GM19238 (cell line): ENCODE measurements at regions not wholly inside any gene's neighbourhood (a gene's known extent, or its start where the extent isn't known, plus 50 kb on each side); places are given as distances from the start of the nearest gene placed in this dataset.
A peak's percentile ranks its signal among the peaks of the same experiment; 100 is the strongest.
"Not testable (repeated sequence)": the region's sequence is repeated elsewhere in the genome, so short reads cannot be mapped to it uniquely, and the experiment has no call there.

Experiments used
- DNase-seq: peaks from one replicate; pipeline ENCODE4 v3.0.0; 2011; ENCODE audit warnings: low spot score; ENCODE audit not compliant: insufficient read length

- no peak for DNase-seq
Observed at GRCh38 chr9:89695441-89695891, 90.7 kb downstream of the GADD45G start.

DNA sequence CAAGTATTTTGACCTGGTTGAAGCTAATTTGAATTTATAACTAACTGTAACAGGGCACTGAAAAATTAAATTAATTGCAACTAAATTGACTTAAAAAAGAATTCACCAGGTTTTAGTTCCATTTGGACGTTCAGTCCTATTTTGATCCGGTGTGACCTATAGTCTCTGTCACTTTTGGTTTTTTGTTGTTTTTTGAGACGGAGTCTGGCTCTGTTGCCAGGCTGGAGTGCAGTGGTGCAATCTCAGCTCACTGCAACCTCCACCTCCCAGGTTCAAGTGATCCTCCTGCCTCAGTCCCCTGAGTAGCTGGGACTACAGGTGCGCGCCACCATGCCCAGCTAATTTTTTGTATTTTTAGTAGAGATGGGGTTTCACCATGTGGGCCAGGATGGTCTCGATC lies 91.2 kb downstream of the GADD45G start:
- not testable (repeated sequence) for DNase-seq

DNA sequence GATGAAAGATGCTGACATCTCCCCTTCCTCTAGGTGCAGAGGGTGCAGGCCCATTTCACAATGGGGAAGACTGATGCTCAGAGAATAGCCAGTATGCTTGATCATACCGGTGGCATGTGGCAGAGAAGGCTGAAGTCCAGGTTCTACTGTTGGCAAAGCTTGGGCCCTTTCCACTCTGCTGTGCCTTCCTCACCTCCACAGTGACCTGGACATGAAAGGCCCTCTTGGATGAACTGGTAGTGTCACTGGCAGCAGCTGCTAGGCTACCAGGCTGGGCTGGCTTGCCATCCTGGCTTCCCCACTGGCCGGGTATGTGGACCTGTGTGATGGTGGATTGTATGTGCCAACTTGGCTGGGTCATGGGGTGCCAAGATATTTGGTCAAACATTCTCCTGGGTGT lies 92.0 kb downstream of the GADD45G start:
- no peak for DNase-seq

GRCh38 chr9:89697553-89697952 lies 92.7 kb downstream of the GADD45G start:
- DNase-seq: no peak

- no peak for DNase-seq
Observed at GRCh38 chr9:89698411-89699005, 93.7 kb downstream of the GADD45G start.

- no peak for DNase-seq
Observed at GRCh38 chr9:89699646-89700045, 94.8 kb downstream of the GADD45G start.

DNA sequence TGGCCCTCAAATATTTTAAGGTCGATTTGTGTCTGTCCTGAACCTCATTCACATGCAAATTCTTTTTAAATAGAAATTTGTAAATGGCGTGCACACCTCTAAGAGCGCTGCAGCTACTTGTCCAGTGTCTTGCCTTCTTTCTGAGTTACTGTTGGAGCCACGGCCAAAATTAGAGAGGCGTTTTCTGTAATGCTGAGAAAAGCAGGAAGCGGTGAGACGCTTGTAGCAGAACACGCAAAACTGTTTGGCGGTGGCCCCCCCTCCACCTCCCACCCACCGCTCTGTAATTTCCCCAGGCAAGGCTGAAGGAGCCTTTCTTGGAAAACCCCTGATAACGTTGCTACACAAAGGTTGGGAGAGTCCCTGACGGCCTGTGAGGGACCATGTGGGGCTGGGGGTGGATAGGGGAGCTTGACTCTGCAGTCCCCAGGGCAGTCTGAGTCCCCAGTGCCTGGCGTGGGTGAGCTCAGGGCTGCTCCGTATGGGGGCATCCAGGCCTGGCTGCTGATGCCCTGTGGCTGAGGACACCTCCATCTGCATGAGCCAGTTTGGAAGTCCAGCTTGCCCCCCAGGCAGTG lies 96.5 kb downstream of the GADD45G start:
- DNase-seq: peak; percentile 48

DNA sequence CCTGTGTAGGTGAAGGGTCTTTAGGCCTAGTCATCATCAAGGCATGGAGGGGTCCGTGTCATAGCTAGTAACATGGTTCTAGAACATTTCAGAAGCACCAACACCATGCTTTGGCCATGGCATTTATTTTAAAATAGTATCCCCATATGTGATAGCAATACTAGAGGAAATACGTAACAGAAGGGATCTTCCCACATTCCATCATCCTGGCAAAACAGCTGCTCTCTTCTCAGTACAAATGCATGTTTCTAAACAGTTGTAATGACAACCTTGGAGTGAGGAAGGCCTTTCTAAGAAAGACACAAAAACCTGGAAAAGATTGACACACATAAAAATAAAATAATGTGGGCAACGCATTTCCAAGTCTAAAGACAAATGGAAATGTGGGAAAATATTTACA lies 97.6 kb downstream of the GADD45G start:
- DNase-seq: no peak

- DNase-seq: no peak
Observed at GRCh38 chr9:89705651-89706050, 100.8 kb downstream of the GADD45G start.

DNA sequence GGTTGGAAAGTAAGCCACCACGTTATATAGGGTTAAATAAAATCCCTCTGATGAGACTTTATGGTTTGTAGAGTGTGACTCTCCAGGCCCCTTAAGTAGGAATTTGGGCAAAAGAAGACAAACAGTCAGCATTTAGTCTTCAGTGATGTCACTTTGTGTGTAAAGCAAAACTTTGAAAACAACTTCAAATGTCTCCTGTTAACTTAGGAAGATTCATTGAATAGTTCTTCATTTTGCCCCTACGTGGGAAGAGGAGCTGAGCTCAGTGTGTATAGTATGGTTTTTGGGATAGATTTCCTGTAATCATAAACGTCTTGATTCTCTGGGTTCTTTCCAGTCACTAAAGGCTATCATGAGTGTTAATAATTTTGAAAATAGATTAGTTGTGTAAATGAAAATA lies 101.3 kb downstream of the GADD45G start:
- no peak for DNase-seq

GRCh38 chr9:89706731-89707191 lies 101.9 kb downstream of the GADD45G start:
- no peak for DNase-seq

- DNase-seq: no peak
Observed at GRCh38 chr9:89710697-89711096, 105.9 kb downstream of the GADD45G start.

DNA sequence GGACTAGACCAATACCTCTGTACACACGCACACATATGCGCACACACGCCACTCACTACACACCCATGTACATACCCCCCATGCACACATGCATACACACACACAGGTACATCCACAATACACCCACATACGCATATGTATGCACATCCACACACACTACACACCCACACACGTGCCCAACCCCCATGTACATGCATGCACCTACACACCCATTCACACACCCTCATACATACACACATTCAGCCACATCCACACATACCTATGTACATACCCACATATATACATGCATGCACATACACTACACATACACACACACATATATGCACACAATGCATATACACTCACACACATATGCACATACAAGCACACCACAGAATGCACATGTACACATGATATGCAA lies 107.1 kb downstream of the GADD45G start:
- no peak for DNase-seq

DNA sequence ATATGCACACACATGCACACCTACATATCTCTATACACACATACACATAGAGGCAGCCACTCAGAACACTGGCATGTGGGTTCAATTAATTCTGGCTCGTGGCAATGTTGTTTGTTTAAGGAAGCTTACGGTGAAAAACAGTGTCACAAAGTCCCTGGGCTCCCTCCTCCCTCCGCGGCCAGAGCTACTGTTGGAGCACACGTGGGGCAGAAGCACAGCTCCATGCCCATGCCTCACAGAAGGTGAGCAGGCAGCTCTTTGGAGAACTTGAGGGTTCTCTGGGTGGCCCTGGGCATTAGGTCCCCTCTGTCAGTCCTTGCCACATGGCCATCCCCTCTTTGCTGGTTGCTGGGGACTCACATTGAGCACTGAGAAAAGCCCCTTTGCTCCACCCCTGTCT lies 107.5 kb downstream of the GADD45G start:
- no peak for DNase-seq

- no peak for DNase-seq
Observed at GRCh38 chr9:89714321-89714720, 109.5 kb downstream of the GADD45G start.

- DNase-seq: no peak
Observed at GRCh38 chr9:89715318-89715858, 110.6 kb downstream of the GADD45G start.

GRCh38 chr9:89715881-89716280 lies 111.1 kb downstream of the GADD45G start:
- no peak for DNase-seq

GRCh38 chr9:89716559-89716958 lies 111.7 kb downstream of the GADD45G start:
- no peak for DNase-seq

DNA sequence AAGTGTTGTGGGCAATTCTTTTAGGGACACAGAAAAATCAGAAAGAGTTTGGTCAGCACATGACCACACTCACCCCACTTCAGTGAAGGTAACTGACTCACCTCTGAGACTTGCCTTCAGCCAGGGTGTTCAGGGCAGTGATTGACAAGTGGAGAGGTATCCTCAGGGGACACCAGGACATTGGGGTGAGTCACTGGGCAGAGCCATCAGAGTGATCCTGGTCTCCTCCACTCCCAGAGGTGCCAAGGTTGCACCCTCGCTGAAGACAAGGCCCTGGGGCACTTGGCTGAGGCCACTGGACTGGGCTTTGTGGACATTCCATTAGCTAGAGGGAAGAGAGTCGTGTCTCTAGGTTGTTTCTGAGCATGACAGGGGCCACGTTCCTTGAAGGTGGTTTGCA lies 113.4 kb downstream of the GADD45G start:
- DNase-seq: no peak

GRCh38 chr9:89718651-89719050 lies 113.8 kb downstream of the GADD45G start:
- no peak for DNase-seq

DNA sequence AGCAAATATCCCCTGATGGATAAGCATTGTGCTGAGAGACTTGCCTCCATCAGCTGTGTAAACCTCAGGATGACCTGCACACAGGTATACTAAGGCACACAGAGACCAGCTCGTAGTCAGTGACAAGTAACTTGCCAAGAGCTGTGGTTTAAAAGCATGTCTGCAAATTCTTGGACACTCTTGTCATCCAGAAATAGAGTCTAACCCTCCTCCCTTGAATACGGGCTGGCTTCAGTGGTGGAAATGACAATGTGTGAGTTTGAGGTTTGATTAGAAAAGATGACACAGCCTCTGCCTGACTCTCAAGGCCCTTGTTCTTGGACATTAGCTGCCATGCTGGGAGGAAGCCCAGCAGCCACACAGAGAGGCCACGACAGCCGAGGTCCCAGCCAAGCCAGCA lies 114.4 kb downstream of the GADD45G start:
- no peak for DNase-seq

GRCh38 chr9:89720696-89721175 lies 115.9 kb downstream of the GADD45G start:
- no peak for DNase-seq

DNA sequence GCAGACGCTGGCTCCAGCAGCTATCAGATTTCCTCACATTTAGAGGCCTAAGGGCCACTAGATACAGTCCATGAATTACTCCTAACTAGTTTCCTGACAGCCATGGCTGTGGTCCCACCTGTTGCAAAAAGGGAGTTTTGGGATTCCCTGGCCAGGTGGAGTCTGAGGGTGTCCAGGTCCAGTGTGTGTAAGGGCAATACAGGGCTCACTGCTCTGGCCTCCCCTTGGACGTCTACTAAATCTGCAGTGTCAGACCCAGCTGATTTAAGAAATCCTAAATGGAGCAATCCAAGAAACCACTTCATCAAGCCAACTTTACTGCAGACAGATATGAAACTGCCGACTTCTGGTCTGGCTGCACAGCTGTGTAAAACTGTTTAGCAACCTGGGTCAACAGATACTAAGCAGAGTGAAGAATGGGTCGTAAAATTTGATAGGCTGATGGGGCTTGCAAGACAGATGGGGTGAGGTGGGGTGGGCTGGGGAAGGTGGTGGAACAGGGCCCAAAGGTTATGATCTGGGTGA lies 116.4 kb downstream of the GADD45G start:
- DNase-seq: no peak
